Activated CD8-positive, alpha-beta memory T cell treated with anti-CD3 and anti-CD28 coated beads, Interleukin-2, amount 10 ng/mL, durations not matched to agents 7 days and 5 days (primary cell): ENCODE measurements at regions not wholly inside any gene's neighbourhood (a gene's known extent, or its start where the extent isn't known, plus 50 kb on each side); places are given as distances from the start of the nearest gene placed in this dataset.

ENCODE experiments used
- ATAC-seq: fragments of 150-1000 bp; cut with Tn5 transposase; one replicate; pipeline ENCODE4 v1.10.0; 2021; ENCODE audit warnings: moderate library complexity
- CTCF ChIA-PET: fragments of 350-600 bp; sonication (Branson Sonifier 250); formaldehyde crosslinking; loops from one replicate; lab custom pipeline; 2021; ENCODE audit warnings: antibody characterized with exemption; lab: Charles Lee
- DNase-seq: peaks from one replicate; pipeline ENCODE4 v3.0.0-alpha.2; 2020
- H3K27ac Mint-ChIP-seq: one replicate; pipeline ENCODE4 v1.8.0; 2021; ENCODE audit warnings: mild to moderate bottlenecking, mixed read lengths
- H3K27me3 Mint-ChIP-seq: one replicate; pipeline ENCODE4 v1.8.0; 2021; ENCODE audit warnings: mixed read lengths
- H3K36me3 Mint-ChIP-seq: one replicate; pipeline ENCODE4 v1.8.0; 2021; ENCODE audit warnings: mild to moderate bottlenecking, mixed read lengths
- H3K4me1 Mint-ChIP-seq: one replicate; pipeline ENCODE4 v1.8.0; 2021; ENCODE audit warnings: mixed read lengths
- H3K4me3 Mint-ChIP-seq: one replicate; pipeline ENCODE4 v1.8.0; 2021; ENCODE audit warnings: mild to moderate bottlenecking, moderate library complexity, mixed read lengths
- H3K9me3 Mint-ChIP-seq: one replicate; pipeline ENCODE4 v1.8.0; 2022; ENCODE audit warnings: low read depth, mixed read lengths

- DNase-seq (no peak), ATAC-seq (no peak)
- Mint-ChIP-seq H3K27ac (no peak overlapping the region), H3K36me3 (no peaks in the 10 kb centered on the region), H3K9me3 (peaks cover 9% of the 10 kb centered on the region), H3K4me1 (no peaks in the 10 kb centered on the region), H3K4me3 (no peak overlapping the region), H3K27me3 (no peaks in the 10 kb centered on the region)
- CTCF ChIA-PET = interaction anchor here (1.1 kb wide), 1 partner anchor 429 kb away, joined by 3 read pairs; no protein-coding TSS in a partner anchor
These were observed 50.3 kb upstream of the CXCL12 start for GRCh38 chr10:44435196-44435595.

GRCh38 chr10:44436240-44436639 lies 51.3 kb upstream of the CXCL12 start:
- Mint-ChIP-seq H3K9me3 (peaks cover 4% of the 10 kb centered on the region), H3K4me3 (no peak overlapping the region), H3K36me3 (no peaks in the 10 kb centered on the region), H3K27me3 (no peaks in the 10 kb centered on the region), H3K27ac (no peak overlapping the region), H3K4me1 (no peaks in the 10 kb centered on the region)
- no peak for DNase-seq
- CTCF ChIA-PET = no interaction called here
- no peak for ATAC-seq

- no peaks in the 10 kb centered on the region for H3K4me1 Mint-ChIP-seq
- CTCF ChIA-PET = no interaction called here
- H3K27ac Mint-ChIP-seq = no peak overlapping the region
- no peak overlapping the region for H3K4me3 Mint-ChIP-seq
- DNase-seq = no peak
- ATAC-seq = no peak
- H3K36me3 Mint-ChIP-seq = no peaks in the 10 kb centered on the region
- no peaks in the 10 kb centered on the region for H3K27me3 Mint-ChIP-seq
- H3K9me3 Mint-ChIP-seq = no peaks in the 10 kb centered on the region
These were observed 53.1 kb upstream of the CXCL12 start for GRCh38 chr10:44437840-44438511.

GRCh38 chr10:44439239-44439957 lies 54.5 kb upstream of the CXCL12 start:
- CTCF ChIA-PET = no interaction called here
- Mint-ChIP-seq H3K36me3 (no peaks in the 10 kb centered on the region), H3K4me1 (no peaks in the 10 kb centered on the region), H3K27ac (no peak overlapping the region), H3K27me3 (no peaks in the 10 kb centered on the region), H3K4me3 (no peak overlapping the region), H3K9me3 (no peaks in the 10 kb centered on the region)
- no peak for DNase-seq
- ATAC-seq = no peak

GRCh38 chr10:44439958-44440244 lies 55.0 kb upstream of the CXCL12 start:
- CTCF ChIA-PET = no interaction called here
- ATAC-seq (no peak), DNase-seq (no peak)
- Mint-ChIP-seq H3K4me1 (no peaks in the 10 kb centered on the region), H3K36me3 (no peaks in the 10 kb centered on the region), H3K27me3 (no peaks in the 10 kb centered on the region), H3K9me3 (no peaks in the 10 kb centered on the region), H3K27ac (no peak overlapping the region), H3K4me3 (no peak overlapping the region)

- peaks cover 7% of the 10 kb centered on the region for H3K9me3 Mint-ChIP-seq
- H3K27me3 Mint-ChIP-seq = no peaks in the 10 kb centered on the region
- CTCF ChIA-PET = no interaction called here
- H3K4me3 Mint-ChIP-seq = no peak overlapping the region
- no peaks in the 10 kb centered on the region for H3K36me3 Mint-ChIP-seq
- DNase-seq (no peak), ATAC-seq (no peak)
- H3K27ac Mint-ChIP-seq = no peak overlapping the region
- no peaks in the 10 kb centered on the region for H3K4me1 Mint-ChIP-seq
These were observed 72.4 kb upstream of the CXCL12 start for GRCh38 chr10:44457259-44457658.

GRCh38 chr10:44458671-44459413 lies 73.9 kb upstream of the CXCL12 start:
- H3K9me3 Mint-ChIP-seq = peaks cover 4% of the 10 kb centered on the region
- DNase-seq (no peak), ATAC-seq (no peak)
- no peak overlapping the region for H3K4me3 Mint-ChIP-seq
- no peaks in the 10 kb centered on the region for H3K4me1 Mint-ChIP-seq
- no peak overlapping the region for H3K27ac Mint-ChIP-seq
- H3K27me3 Mint-ChIP-seq = no peaks in the 10 kb centered on the region
- CTCF ChIA-PET = no interaction called here
- no peaks in the 10 kb centered on the region for H3K36me3 Mint-ChIP-seq

- Mint-ChIP-seq H3K4me1 (no peaks in the 10 kb centered on the region), H3K36me3 (no peaks in the 10 kb centered on the region), H3K27ac (no peak overlapping the region), H3K4me3 (no peak overlapping the region), H3K27me3 (no peaks in the 10 kb centered on the region), H3K9me3 (peaks cover 4% of the 10 kb centered on the region)
- DNase-seq (no peak), ATAC-seq (no peak)
- CTCF ChIA-PET = no interaction called here
These were observed 74.8 kb upstream of the CXCL12 start for GRCh38 chr10:44459671-44460070.

- no peaks in the 10 kb centered on the region for H3K36me3 Mint-ChIP-seq
- H3K4me1 Mint-ChIP-seq = no peaks in the 10 kb centered on the region
- CTCF ChIA-PET = no interaction called here
- no peak for ATAC-seq
- H3K9me3 Mint-ChIP-seq = peaks cover 4% of the 10 kb centered on the region
- DNase-seq = no peak
- no peak overlapping the region for H3K27ac Mint-ChIP-seq
- H3K27me3 Mint-ChIP-seq = no peaks in the 10 kb centered on the region
- H3K4me3 Mint-ChIP-seq = no peak overlapping the region
These were observed 75.5 kb upstream of the CXCL12 start for GRCh38 chr10:44460416-44460815.

GRCh38 chr10:44462338-44462914 lies 77.5 kb upstream of the CXCL12 start:
- DNase-seq = no peak
- no peak for ATAC-seq
- H3K27ac Mint-ChIP-seq = no peak overlapping the region
- H3K9me3 Mint-ChIP-seq = no peaks in the 10 kb centered on the region
- H3K4me3 Mint-ChIP-seq = no peak overlapping the region
- CTCF ChIA-PET = no interaction called here
- no peaks in the 10 kb centered on the region for H3K36me3 Mint-ChIP-seq
- no peaks in the 10 kb centered on the region for H3K4me1 Mint-ChIP-seq
- H3K27me3 Mint-ChIP-seq = no peaks in the 10 kb centered on the region

- no peak overlapping the region for H3K27ac Mint-ChIP-seq
- DNase-seq (no peak), ATAC-seq (no peak)
- no peaks in the 10 kb centered on the region for H3K9me3 Mint-ChIP-seq
- CTCF ChIA-PET = no interaction called here
- H3K36me3 Mint-ChIP-seq = no peaks in the 10 kb centered on the region
- no peak overlapping the region for H3K4me3 Mint-ChIP-seq
- no peaks in the 10 kb centered on the region for H3K27me3 Mint-ChIP-seq
- no peaks in the 10 kb centered on the region for H3K4me1 Mint-ChIP-seq
These were observed 78.7 kb upstream of the CXCL12 start for GRCh38 chr10:44463511-44464121.

GRCh38 chr10:44464503-44464902 lies 79.6 kb upstream of the CXCL12 start:
- H3K36me3 Mint-ChIP-seq = no peaks in the 10 kb centered on the region
- no peak overlapping the region for H3K4me3 Mint-ChIP-seq
- no peak overlapping the region for H3K27ac Mint-ChIP-seq
- CTCF ChIA-PET = no interaction called here
- H3K27me3 Mint-ChIP-seq = no peaks in the 10 kb centered on the region
- DNase-seq = no peak
- H3K4me1 Mint-ChIP-seq = no peaks in the 10 kb centered on the region
- peaks cover 1% of the 10 kb centered on the region for H3K9me3 Mint-ChIP-seq
- no peak for ATAC-seq

GRCh38 chr10:44465401-44466115 lies 80.7 kb upstream of the CXCL12 start:
- Mint-ChIP-seq H3K4me3 (no peak overlapping the region), H3K4me1 (no peaks in the 10 kb centered on the region), H3K9me3 (peaks cover 2% of the 10 kb centered on the region), H3K36me3 (no peaks in the 10 kb centered on the region), H3K27me3 (no peaks in the 10 kb centered on the region), H3K27ac (no peak overlapping the region)
- DNase-seq (no peak), ATAC-seq (no peak)
- CTCF ChIA-PET = no interaction called here
